CD4-positive, alpha-beta memory T cell (primary cell): ENCODE measurements at regions not wholly inside any gene's neighbourhood (a gene's known extent, or its start where the extent isn't known, plus 50 kb on each side); places are given as distances from the start of the nearest gene placed in this dataset.

ENCODE experiments used
- CTCF ChIA-PET: fragments of 350-600 bp; sonication (Branson Sonifier 250); formaldehyde crosslinking; loops from one replicate; lab custom pipeline; 2021; ENCODE audit warnings: inconsistent platforms; ENCODE audit not compliant: partially characterized antibody; lab: Charles Lee
- POLR2A ChIA-PET: fragments of 350-600 bp; sonication (Branson Sonifier 250); formaldehyde crosslinking; loops from one replicate; lab custom pipeline; 2021; ENCODE audit not compliant: partially characterized antibody; lab: Charles Lee
- DNase-seq, 5 donors: peaks; one replicate each; pipeline versions ENCODE4 v3.0.0 to v3.0.0-alpha.2; 2020 to 2022; ENCODE audit warnings: mixed read lengths in 1 of 5
- H3K27ac ChIP-seq: one replicate; pipeline ENCODE4 v1.7.0; 2013; ENCODE audit warnings: low read depth, low read length
- H3K27me3 ChIP-seq: 2 replicates; pipeline ENCODE4 v1.7.0; 2013; ENCODE audit warnings: mild to moderate bottlenecking, low read length, moderate library complexity; ENCODE audit not compliant: insufficient read depth
- H3K36me3 ChIP-seq: 2 replicates; pipeline ENCODE4 v1.7.0; 2013; ENCODE audit warnings: mild to moderate bottlenecking, low read length, moderate library complexity; ENCODE audit not compliant: insufficient read depth
- H3K4me1 ChIP-seq: 2 replicates; pipeline ENCODE4 v1.7.0; 2013; ENCODE audit warnings: mild to moderate bottlenecking, low read length, moderate library complexity; ENCODE audit not compliant: insufficient read depth
- H3K4me3 ChIP-seq, 2 donors: one replicate each; pipeline ENCODE4 v1.7.0; 2013; ENCODE audit warnings: low read length in 2 of 2, mild to moderate bottlenecking in 1 of 2
- H3K9me3 ChIP-seq, 2 donors: one replicate each; pipeline ENCODE4 v1.7.0; 2013; ENCODE audit warnings: low read length in 2 of 2, control low read depth in 1 of 2; ENCODE audit not compliant: control insufficient read depth in 1 of 2
- H3K27ac Mint-ChIP-seq, 7 donors: one replicate each; pipeline ENCODE4 v1.8.0; 2020 to 2021; ENCODE audit warnings: mixed read lengths in 7 of 7, mild to moderate bottlenecking in 6 of 7, inconsistent platforms in 3 of 7, moderate library complexity in 3 of 7
- H3K27me3 Mint-ChIP-seq, 2 donors: one replicate each; pipeline ENCODE4 v1.8.0; 2020 to 2021; ENCODE audit warnings: mixed read lengths in 2 of 2
- H3K36me3 Mint-ChIP-seq, 2 donors: one replicate each; pipeline ENCODE4 v1.8.0; 2020 to 2021; ENCODE audit warnings: mixed read lengths in 2 of 2, inconsistent platforms in 1 of 2, mild to moderate bottlenecking in 1 of 2
- H3K4me1 Mint-ChIP-seq, 4 donors: one replicate each; pipeline ENCODE4 v1.8.0; 2020 to 2021; ENCODE audit warnings: mixed read lengths in 4 of 4, mild to moderate bottlenecking in 1 of 4
- H3K4me3 Mint-ChIP-seq, 8 donors: one replicate each; pipeline ENCODE4 v1.8.0; 2020 to 2021; ENCODE audit warnings: mixed read lengths in 8 of 8, mild to moderate bottlenecking in 7 of 8, moderate library complexity in 6 of 8, inconsistent platforms in 3 of 8
- H3K9me3 Mint-ChIP-seq, 8 donors: one replicate each; pipeline ENCODE4 v1.8.0; 2020 to 2021; ENCODE audit warnings: mixed read lengths in 8 of 8, mild to moderate bottlenecking in 5 of 8, inconsistent platforms in 3 of 8, moderate library complexity in 1 of 8
- intact Hi-C: fragments of 100-400 bp; cut with micrococcal nuclease; formaldehyde crosslinking; loops from one replicate; pipeline ENCODE4 v1.15.1; 2023

GRCh38 chrX:4588893-4589292 lies 875.4 kb upstream of the PRKX start:
- no peak overlapping the region for H3K4me3 ChIP-seq
- Mint-ChIP-seq H3K9me3 (peaks cover 0 to 28% (median 6%) of the 10 kb centered on the region in 8 donors), H3K27me3 (no peaks in the 10 kb centered on the region), H3K4me1 (no peaks in the 10 kb centered on the region), H3K4me3 (no peak overlapping the region), H3K27ac (no peak overlapping the region), H3K36me3 (no peaks in the 10 kb centered on the region)
- no peaks in the 10 kb centered on the region for H3K27me3 ChIP-seq
- DNase-seq, result no peak
- ChIA-PET CTCF (no interaction called here), POLR2A (no interaction called here)
- no peak overlapping the region for H3K27ac ChIP-seq
- no peaks in the 10 kb centered on the region for H3K36me3 ChIP-seq
- intact Hi-C loops, result no loop called here
- no peaks in the 10 kb centered on the region for H3K9me3 ChIP-seq
- H3K4me1 ChIP-seq, result no peaks in the 10 kb centered on the region

GRCh38 chrX:4588466-4588865 lies 875.0 kb upstream of the PRKX start:
- CTCF ChIA-PET, result no interaction called here
- DNase-seq, result no peak
- Mint-ChIP-seq H3K4me1 (no peaks in the 10 kb centered on the region), H3K27me3 (no peaks in the 10 kb centered on the region), H3K4me3 (no peak overlapping the region), H3K36me3 (no peaks in the 10 kb centered on the region), H3K27ac (no peak overlapping the region), H3K9me3 (peaks cover 0 to 30% (median 5%) of the 10 kb centered on the region in 8 donors)
- H3K27me3 ChIP-seq, result no peaks in the 10 kb centered on the region
- intact Hi-C loops, result no loop called here
- H3K36me3 ChIP-seq, result no peaks in the 10 kb centered on the region
- no peak overlapping the region for H3K4me3 ChIP-seq
- H3K4me1 ChIP-seq, result no peaks in the 10 kb centered on the region
- H3K9me3 ChIP-seq, result no peaks in the 10 kb centered on the region
- no peak overlapping the region for H3K27ac ChIP-seq
- POLR2A ChIA-PET, result no interaction called here

GRCh38 chrX:4588056-4588455 lies 874.6 kb upstream of the PRKX start:
- Histone ChIP-seq H3K4me3 (no peak overlapping the region), H3K27ac (no peak overlapping the region), H3K36me3 (no peaks in the 10 kb centered on the region), H3K27me3 (no peaks in the 10 kb centered on the region), H3K4me1 (no peaks in the 10 kb centered on the region), H3K9me3 (no peaks in the 10 kb centered on the region)
- no peak overlapping the region for H3K27ac Mint-ChIP-seq
- intact Hi-C loops, result no loop called here
- H3K4me1 Mint-ChIP-seq, result no peaks in the 10 kb centered on the region
- H3K27me3 Mint-ChIP-seq, result no peaks in the 10 kb centered on the region
- no peak for DNase-seq
- no peak overlapping the region for H3K4me3 Mint-ChIP-seq
- peaks cover 0 to 32% (median 5%) of the 10 kb centered on the region in 8 donors for H3K9me3 Mint-ChIP-seq
- ChIA-PET CTCF (no interaction called here), POLR2A (no interaction called here)
- no peaks in the 10 kb centered on the region for H3K36me3 Mint-ChIP-seq

GRCh38 chrX:4579999-4580398 lies 866.5 kb upstream of the PRKX start:
- Histone ChIP-seq H3K4me3 (no peak overlapping the region), H3K9me3 (no peaks in the 10 kb centered on the region), H3K27me3 (no peaks in the 10 kb centered on the region), H3K4me1 (no peaks in the 10 kb centered on the region), H3K36me3 (no peaks in the 10 kb centered on the region), H3K27ac (no peak overlapping the region)
- ChIA-PET CTCF (no interaction called here), POLR2A (no interaction called here)
- no peak for DNase-seq
- peaks cover 0 to 17% (median 3%) of the 10 kb centered on the region in 8 donors for H3K9me3 Mint-ChIP-seq
- no peak overlapping the region for H3K27ac Mint-ChIP-seq
- no peak overlapping the region for H3K4me3 Mint-ChIP-seq
- H3K27me3 Mint-ChIP-seq, result no peaks in the 10 kb centered on the region
- no peaks in the 10 kb centered on the region for H3K36me3 Mint-ChIP-seq
- H3K4me1 Mint-ChIP-seq, result no peaks in the 10 kb centered on the region
- intact Hi-C loops, result no loop called here

GRCh38 chrX:4579480-4579879 lies 866.0 kb upstream of the PRKX start:
- intact Hi-C loops, result no loop called here

GRCh38 chrX:4572691-4573090 lies 859.2 kb upstream of the PRKX start:
- Mint-ChIP-seq H3K36me3 (no peaks in the 10 kb centered on the region), H3K27me3 (no peaks in the 10 kb centered on the region), H3K4me3 (no peak overlapping the region), H3K4me1 (no peaks in the 10 kb centered on the region), H3K9me3 (peaks cover 0 to 11% (median 0%) of the 10 kb centered on the region in 8 donors), H3K27ac (no peak overlapping the region)
- no peak for DNase-seq
- CTCF ChIA-PET, result no interaction called here
- no peak overlapping the region for H3K27ac ChIP-seq
- H3K9me3 ChIP-seq, result no peaks in the 10 kb centered on the region
- intact Hi-C loops, result no loop called here
- H3K4me3 ChIP-seq, result no peak overlapping the region
- no peaks in the 10 kb centered on the region for H3K36me3 ChIP-seq
- H3K27me3 ChIP-seq, result no peaks in the 10 kb centered on the region
- no peaks in the 10 kb centered on the region for H3K4me1 ChIP-seq
- POLR2A ChIA-PET, result no interaction called here

More at GRCh38 chrX:4579480-4579879, 866.0 kb upstream of the PRKX start:
- Mint-ChIP-seq H3K9me3 (peaks cover 0 to 13% (median 0%) of the 10 kb centered on the region in 8 donors), H3K4me3 (no peak overlapping the region), H3K27ac (no peak overlapping the region), H3K27me3 (no peaks in the 10 kb centered on the region), H3K36me3 (no peaks in the 10 kb centered on the region), H3K4me1 (no peaks in the 10 kb centered on the region)
- POLR2A ChIA-PET, result no interaction called here
- Histone ChIP-seq H3K27me3 (no peaks in the 10 kb centered on the region), H3K9me3 (no peaks in the 10 kb centered on the region), H3K4me3 (no peak overlapping the region), H3K4me1 (no peaks in the 10 kb centered on the region), H3K27ac (no peak overlapping the region), H3K36me3 (no peaks in the 10 kb centered on the region)
- no peak for DNase-seq
- CTCF ChIA-PET, result no interaction called here

- Histone ChIP-seq H3K36me3 (no peaks in the 10 kb centered on the region), H3K27ac (no peak overlapping the region)
- H3K9me3 Mint-ChIP-seq, result peaks cover 0 to 10% (median 0%) of the 10 kb centered on the region in 8 donors
Observed at GRCh38 chrX:4570151-4570550, 856.7 kb upstream of the PRKX start.

GRCh38 chrX:4560192-4560591 lies 846.7 kb upstream of the PRKX start:
- Mint-ChIP-seq H3K9me3 (peaks cover 0 to 6% (median under 1%) of the 10 kb centered on the region in 8 donors), H3K27me3 (no peaks in the 10 kb centered on the region), H3K36me3 (no peaks in the 10 kb centered on the region), H3K4me1 (no peaks in the 10 kb centered on the region), H3K4me3 (no peak overlapping the region), H3K27ac (no peak overlapping the region)
- CTCF ChIA-PET, result no interaction called here
- no peak for DNase-seq
- intact Hi-C loops, result no loop called here
- Histone ChIP-seq H3K4me3 (no peak overlapping the region), H3K27ac (no peak overlapping the region), H3K4me1 (no peaks in the 10 kb centered on the region), H3K27me3 (no peaks in the 10 kb centered on the region), H3K9me3 (no peaks in the 10 kb centered on the region), H3K36me3 (no peaks in the 10 kb centered on the region)
- POLR2A ChIA-PET, result no interaction called here

More at GRCh38 chrX:4570151-4570550, 856.7 kb upstream of the PRKX start:
- no peak for DNase-seq
- H3K4me3 ChIP-seq, result no peak overlapping the region
- H3K27me3 ChIP-seq, result no peaks in the 10 kb centered on the region
- POLR2A ChIA-PET, result no interaction called here
- intact Hi-C loops, result no loop called here
- Mint-ChIP-seq H3K27ac (no peak overlapping the region), H3K36me3 (no peaks in the 10 kb centered on the region), H3K27me3 (no peaks in the 10 kb centered on the region), H3K4me1 (no peaks in the 10 kb centered on the region), H3K4me3 (no peak overlapping the region)
- CTCF ChIA-PET, result no interaction called here
- H3K4me1 ChIP-seq, result no peaks in the 10 kb centered on the region
- no peaks in the 10 kb centered on the region for H3K9me3 ChIP-seq
